Heart right ventricle (tissue), 16 donors: ENCODE measurements at regions not wholly inside any gene's neighbourhood (a gene's known extent, or its start where the extent isn't known, plus 50 kb on each side); places are given as distances from the start of the nearest gene placed in this dataset.

ENCODE experiments used
- ATAC-seq, 8 donors: fragments of 200-7000 bp; cut with Tn5 transposase; one replicate each; pipeline ENCODE4 v1.9.1; 2020; ENCODE audit warnings: mild to moderate bottlenecking in 8 of 8, moderate library complexity in 8 of 8, moderate number of reproducible peaks in 1 of 8
- DNase-seq, 2 donors: peaks; one replicate each; pipeline ENCODE4 v3.0.0-alpha.2; 2020
- H3K27ac ChIP-seq, 10 donors: fragments of 200-600 bp; sonication (generic) in 2 of 10; one replicate each; pipeline versions ENCODE4 v1.5.0 to v1.8.0; 2020 to 2022; ENCODE audit warnings: mild to moderate bottlenecking in 3 of 10
- H3K27me3 ChIP-seq, 7 donors: fragments of 200-600 bp; one replicate each; pipeline ENCODE4 v1.8.0; 2021 to 2022; ENCODE audit warnings: mild to moderate bottlenecking in 2 of 7
- H3K36me3 ChIP-seq, 9 donors: fragments of 200-600 bp; sonication (generic) in 1 of 9; one replicate each; pipeline versions ENCODE4 v1.5.0 to v1.8.0; 2020 to 2022; ENCODE audit warnings: mild to moderate bottlenecking in 2 of 9
- H3K4me1 ChIP-seq, 9 donors: fragments of 200-600 bp; sonication (generic) in 1 of 9; one replicate each; pipeline versions ENCODE4 v1.5.0 to v1.8.0; 2020 to 2022; ENCODE audit warnings: mild to moderate bottlenecking in 4 of 9
- H3K4me3 ChIP-seq, 10 donors: fragments of 200-600 bp; sonication (generic) in 2 of 10; one replicate each; pipeline versions ENCODE4 v1.5.0 to v1.8.0; 2020 to 2022; ENCODE audit warnings: mild to moderate bottlenecking in 7 of 10, moderate library complexity in 2 of 10
- H3K9me3 ChIP-seq, 11 donors: fragments of 200-600 bp in 10 of 11; sonication (generic) in 2 of 11; one replicate each; pipeline versions ENCODE4 v1.5.0 to v1.8.0; 2013 to 2022; ENCODE audit warnings: mild to moderate bottlenecking in 2 of 11, control low read depth in 1 of 11, moderate library complexity in 1 of 11
- WGBS, 2 donors: extraction: QIAGEN DNeasy Blood & Tissue Kit; methylation state at CpG; one replicate each; pipeline ENCODE4 v1.1.7; 2013; ENCODE audit warnings: inconsistent platforms in 1 of 2; 5-methylcytosine and 5-hydroxymethylcytosine counted together
- intact Hi-C, 10 donors: fragments of 100-400 bp; cut with DNase I; formaldehyde crosslinking; loops; one replicate each; pipeline versions ENCODE4 v1.11.1 to v1.14.2; 2022
- TF ChIP-seq, protein P1 (sequence below), 9 donors: fragments of 200-600 bp; sonication (generic) in 2 of 9; IDR thresholded peaks; one replicate each; pipeline versions ENCODE4 v1.5.0 to v1.8.0; 2021 to 2022; ENCODE audit warnings: antibody characterized with exemption in 9 of 9, mild to moderate bottlenecking in 5 of 9, moderate library complexity in 1 of 9
- donor health status: Arrhythmogenic right ventricular cardiomyopathy.
- donor health status: ischemic (EF 13 %, LVEDD 7.1; RV severe dilation, severe dysfunction).
- donor health status: healthy with polysubstance abuse.
- donor health status: DM: no; HTN: yes; CAD: no.
- donor health status: DM: no; HTN: no; CAD: no.
- donor health status: ischemic (EF 25% LVEDD 6.9; RV normal size, moderate dysfunction).
- donor health status: ischemic (EF 25% LVEDD 5.7; RV mildly dilated, moderate dysfunction).
- donor health status: healthy.
- donor health status: DM: yes; HTN: yes; CAD: no.
- donor health status: Ischemic cardiomyopathy.
- donor health status: ischemic (EF 35%, LVEDD 5.7; RV mildly dilated, moderate dysfunction).
- donor health status: nonischemic (EF 11% LVEDD 7.7; RV severe dilation, severe dysfunction).
- donor health status: DM: yes; HTN: yes; CAD: no.
- donor health status: PGD.
- donor health status: ischemic (EF 29% LVEDD 5.4; RV normal size, mild dysfunction).
- donor health status: nonischemic (EF 23%, LVEDD 6.1; RV moderate dilation, normal function).

DNA sequence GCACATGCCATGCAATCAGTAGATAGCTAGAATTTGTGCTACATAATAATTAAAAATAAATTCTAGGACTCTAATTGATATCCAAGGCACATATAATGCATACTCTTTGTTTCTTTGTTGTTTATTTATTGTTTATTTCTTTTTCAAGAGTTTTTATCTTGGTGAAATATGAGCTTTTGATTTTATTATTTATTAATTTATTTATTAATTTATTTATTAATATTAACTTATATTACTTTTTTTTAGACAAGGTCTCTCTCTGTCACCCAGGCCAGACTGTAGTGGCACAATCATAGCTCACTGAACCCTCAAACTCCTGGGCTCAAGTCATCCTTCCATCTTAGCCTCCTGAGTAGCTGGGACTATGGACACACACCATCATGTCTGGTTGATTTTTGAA lies 519.9 kb downstream of the HAO1 start:
- TF ChIP-seq, protein P1, sequence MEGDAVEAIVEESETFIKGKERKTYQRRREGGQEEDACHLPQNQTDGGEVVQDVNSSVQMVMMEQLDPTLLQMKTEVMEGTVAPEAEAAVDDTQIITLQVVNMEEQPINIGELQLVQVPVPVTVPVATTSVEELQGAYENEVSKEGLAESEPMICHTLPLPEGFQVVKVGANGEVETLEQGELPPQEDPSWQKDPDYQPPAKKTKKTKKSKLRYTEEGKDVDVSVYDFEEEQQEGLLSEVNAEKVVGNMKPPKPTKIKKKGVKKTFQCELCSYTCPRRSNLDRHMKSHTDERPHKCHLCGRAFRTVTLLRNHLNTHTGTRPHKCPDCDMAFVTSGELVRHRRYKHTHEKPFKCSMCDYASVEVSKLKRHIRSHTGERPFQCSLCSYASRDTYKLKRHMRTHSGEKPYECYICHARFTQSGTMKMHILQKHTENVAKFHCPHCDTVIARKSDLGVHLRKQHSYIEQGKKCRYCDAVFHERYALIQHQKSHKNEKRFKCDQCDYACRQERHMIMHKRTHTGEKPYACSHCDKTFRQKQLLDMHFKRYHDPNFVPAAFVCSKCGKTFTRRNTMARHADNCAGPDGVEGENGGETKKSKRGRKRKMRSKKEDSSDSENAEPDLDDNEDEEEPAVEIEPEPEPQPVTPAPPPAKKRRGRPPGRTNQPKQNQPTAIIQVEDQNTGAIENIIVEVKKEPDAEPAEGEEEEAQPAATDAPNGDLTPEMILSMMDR (IDR thresholded peaks at IDR 0.05) = no peak
- ATAC-seq (no peak), DNase-seq (no peak)
- H3K27ac ChIP-seq = no peak overlapping the region
- H3K4me1 ChIP-seq = no peaks in the 10 kb centered on the region
- H3K9me3 ChIP-seq = no peaks in the 10 kb centered on the region
- H3K36me3 ChIP-seq = no peaks in the 10 kb centered on the region
- no peaks in the 10 kb centered on the region for H3K27me3 ChIP-seq
- H3K4me3 ChIP-seq = no peak overlapping the region
- intact Hi-C loops = no loop called here

GRCh38 chr20:7426890-7427496 lies 513.3 kb downstream of the HAO1 start:
- H3K36me3 ChIP-seq = no peaks in the 10 kb centered on the region
- no peak overlapping the region for H3K4me3 ChIP-seq
- H3K4me1 ChIP-seq = no peaks in the 10 kb centered on the region
- ATAC-seq (no peak), DNase-seq (no peak)
- intact Hi-C loops = no loop called here
- no peaks in the 10 kb centered on the region for H3K9me3 ChIP-seq
- TF ChIP-seq, protein P1 (IDR thresholded peaks at IDR 0.05) = no peak
- H3K27ac ChIP-seq = no peak overlapping the region
- 66 to 71% methylated on average over 6 of the region's 6 CpGs for WGBS, 2 donors
- H3K27me3 ChIP-seq = no peaks in the 10 kb centered on the region

DNA sequence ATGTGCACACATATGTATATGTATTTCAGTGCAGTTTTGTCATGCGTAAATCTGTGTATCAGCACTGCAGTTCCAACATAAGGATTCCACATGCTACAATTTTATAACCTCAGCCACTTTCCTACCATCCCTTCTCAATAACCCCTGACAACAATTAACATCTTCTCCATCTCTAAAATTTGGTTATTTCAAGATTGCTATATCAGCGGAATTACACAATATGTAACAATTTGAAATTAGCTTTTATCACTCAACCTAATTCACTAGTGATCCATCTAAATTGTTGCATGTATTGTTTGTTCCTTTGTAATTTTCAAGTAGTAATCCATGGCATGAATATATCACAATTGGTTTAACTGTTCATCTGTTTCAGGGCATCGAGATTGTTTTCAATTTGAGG lies 511.3 kb downstream of the HAO1 start:
- H3K27me3 ChIP-seq = no peaks in the 10 kb centered on the region
- H3K36me3 ChIP-seq = no peaks in the 10 kb centered on the region
- no peak overlapping the region for H3K27ac ChIP-seq
- intact Hi-C loops = no loop called here
- TF ChIP-seq, protein P1 (IDR thresholded peaks at IDR 0.05) = no peak
- no peaks in the 10 kb centered on the region for H3K9me3 ChIP-seq
- WGBS, 2 donors = 94% methylated on average over 3 of the region's 3 CpGs
- ATAC-seq (no peak), DNase-seq (no peak)
- H3K4me1 ChIP-seq = no peaks in the 10 kb centered on the region
- no peak overlapping the region for H3K4me3 ChIP-seq

DNA sequence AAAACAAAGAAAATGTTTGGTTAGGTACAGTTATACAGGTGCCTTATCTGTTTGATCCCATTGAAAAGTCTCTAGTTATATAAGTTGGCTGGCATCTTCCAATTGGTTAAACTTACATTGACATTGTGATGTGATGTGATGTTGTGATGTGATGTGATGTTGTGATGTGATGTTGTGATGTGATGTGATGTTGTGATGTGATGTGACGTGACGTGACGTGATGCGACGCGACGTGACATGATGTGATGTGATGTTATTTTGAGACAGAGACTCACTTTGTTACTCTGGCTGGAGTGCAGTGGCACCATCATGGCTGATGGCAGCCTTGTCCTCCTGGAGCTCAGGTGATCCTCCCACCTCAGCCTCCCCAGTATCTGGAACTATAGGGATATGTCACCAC lies 507.6 kb downstream of the HAO1 start:
- WGBS, 2 donors = 93 to 96% methylated on average over 7 of the region's 7 CpGs
- H3K27ac ChIP-seq = no peak overlapping the region
- ATAC-seq (no peak), DNase-seq (no peak)
- H3K9me3 ChIP-seq = no peaks in the 10 kb centered on the region
- no peaks in the 10 kb centered on the region for H3K36me3 ChIP-seq
- H3K4me1 ChIP-seq = no peaks in the 10 kb centered on the region
- H3K4me3 ChIP-seq = no peak overlapping the region
- no peaks in the 10 kb centered on the region for H3K27me3 ChIP-seq
- intact Hi-C loops = no loop called here
- TF ChIP-seq, protein P1 (IDR thresholded peaks at IDR 0.05) = no peak
